Umbilical cord (tissue), 1 donor: ENCODE measurements at regions not wholly inside any gene's neighbourhood (a gene's known extent, or its start where the extent isn't known, plus 50 kb on each side); places are given as distances from the start of the nearest gene placed in this dataset.
"Not testable (repeated sequence)": the region's sequence is repeated elsewhere in the genome, so short reads cannot be mapped to it uniquely, and the experiment has no call there.

Experiments
- DNase-seq: peaks from one replicate; pipeline ENCODE4 v3.0.0-alpha.2; 2015; ENCODE audit warnings: low spot score

GRCh38 chr11:135015966-135016365 lies 603.9 kb upstream of the B3GAT1 start:
- no peak for DNase-seq

GRCh38 chr11:135011313-135011712 lies 599.3 kb upstream of the B3GAT1 start:
- DNase-seq: not testable (repeated sequence)

- DNase-seq: no peak
Observed at GRCh38 chr11:135009125-135009524, 597.1 kb upstream of the B3GAT1 start.

GRCh38 chr11:135008412-135008811 lies 596.4 kb upstream of the B3GAT1 start:
- no peak for DNase-seq

- DNase-seq: peak; percentile 89
Observed at GRCh38 chr11:135008001-135008405, 596.0 kb upstream of the B3GAT1 start.

- peak; percentile 32 for DNase-seq
Observed at GRCh38 chr11:135006800-135007199, 594.8 kb upstream of the B3GAT1 start.

GRCh38 chr11:135004495-135004894 lies 592.5 kb upstream of the B3GAT1 start:
- DNase-seq: peak; percentile 18

GRCh38 chr11:135002236-135002635 lies 590.2 kb upstream of the B3GAT1 start:
- DNase-seq: no peak

- no peak for DNase-seq
Observed at GRCh38 chr11:135001581-135001980, 589.5 kb upstream of the B3GAT1 start.

GRCh38 chr11:135001065-135001464 lies 589.0 kb upstream of the B3GAT1 start:
- DNase-seq: not testable (repeated sequence)

GRCh38 chr11:134999590-134999989 lies 587.5 kb upstream of the B3GAT1 start:
- DNase-seq: no peak

- DNase-seq: no peak
Observed at GRCh38 chr11:134997652-134998320, 585.7 kb upstream of the B3GAT1 start.

- no peak for DNase-seq
Observed at GRCh38 chr11:134995741-134996140, 583.7 kb upstream of the B3GAT1 start.

GRCh38 chr11:134994431-134994830 lies 582.4 kb upstream of the B3GAT1 start:
- DNase-seq: no peak

- DNase-seq: no peak
Observed at GRCh38 chr11:134993691-134994243, 581.7 kb upstream of the B3GAT1 start.

- no peak for DNase-seq
Observed at GRCh38 chr11:134992981-134993380, 580.9 kb upstream of the B3GAT1 start.

- no peak for DNase-seq
Observed at GRCh38 chr11:134988495-134988894, 576.5 kb upstream of the B3GAT1 start.

- no peak for DNase-seq
Observed at GRCh38 chr11:134987822-134988221, 575.8 kb upstream of the B3GAT1 start.

- DNase-seq: no peak
Observed at GRCh38 chr11:134987223-134987768, 575.3 kb upstream of the B3GAT1 start.

- DNase-seq: no peak
Observed at GRCh38 chr11:134984421-134984820, 572.4 kb upstream of the B3GAT1 start.

- DNase-seq: not testable (repeated sequence)
Observed at GRCh38 chr11:134982432-134982831, 570.4 kb upstream of the B3GAT1 start.

GRCh38 chr11:134981835-134982234 lies 569.8 kb upstream of the B3GAT1 start:
- no peak for DNase-seq
